GM18517 (cell line): ENCODE measurements at regions not wholly inside any gene's neighbourhood (a gene's known extent, or its start where the extent isn't known, plus 50 kb on each side); places are given as distances from the start of the nearest gene placed in this dataset.

Source experiments
- ATAC-seq: cut with Tn5 transposase; IDR thresholded peaks from one replicate; pipeline ENCODE4 v1.9.1; 2021; ENCODE audit warnings: mild to moderate bottlenecking, moderate library complexity; ENCODE audit not compliant: unreplicated experiment

DNA sequence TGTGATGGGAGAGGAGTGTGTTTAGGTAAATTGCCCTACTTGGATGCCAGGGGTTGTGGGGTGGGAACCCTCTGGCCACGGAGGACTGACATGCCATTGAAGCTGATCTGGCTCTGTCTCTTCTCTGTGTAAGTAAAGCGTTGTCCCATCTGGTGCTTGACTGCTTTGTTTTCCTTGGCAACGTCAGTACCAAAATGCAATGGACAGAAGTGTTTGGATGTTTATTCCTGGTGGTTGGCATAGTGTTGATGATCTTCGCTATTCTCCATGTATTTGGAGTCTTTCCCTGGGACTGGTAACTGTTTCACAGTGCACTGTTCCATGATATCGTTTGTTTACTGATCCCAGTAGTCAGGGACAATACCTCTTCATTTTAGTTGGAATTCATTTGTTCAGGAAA is 130.5 kb upstream of the MCTP2 start:
- no peak for ATAC-seq

DNA sequence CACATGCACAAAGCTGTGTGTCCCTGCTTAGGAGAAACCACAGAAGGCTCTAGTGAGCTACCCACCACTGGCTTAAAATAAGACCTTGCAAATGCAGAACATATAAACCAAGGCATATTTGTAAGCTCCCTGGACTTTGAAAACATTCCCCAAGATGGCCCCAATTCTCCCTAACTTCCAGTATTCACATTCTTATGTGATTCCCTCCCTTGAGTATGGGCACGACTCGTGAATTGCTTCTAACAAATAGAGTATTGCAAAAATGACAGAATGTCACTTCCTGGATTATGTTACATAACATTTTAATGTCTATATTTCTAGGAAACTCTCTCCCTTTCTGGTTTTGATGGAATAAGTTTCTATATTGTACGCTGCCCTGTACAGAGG is 131.8 kb upstream of the MCTP2 start:
- no peak for ATAC-seq

DNA sequence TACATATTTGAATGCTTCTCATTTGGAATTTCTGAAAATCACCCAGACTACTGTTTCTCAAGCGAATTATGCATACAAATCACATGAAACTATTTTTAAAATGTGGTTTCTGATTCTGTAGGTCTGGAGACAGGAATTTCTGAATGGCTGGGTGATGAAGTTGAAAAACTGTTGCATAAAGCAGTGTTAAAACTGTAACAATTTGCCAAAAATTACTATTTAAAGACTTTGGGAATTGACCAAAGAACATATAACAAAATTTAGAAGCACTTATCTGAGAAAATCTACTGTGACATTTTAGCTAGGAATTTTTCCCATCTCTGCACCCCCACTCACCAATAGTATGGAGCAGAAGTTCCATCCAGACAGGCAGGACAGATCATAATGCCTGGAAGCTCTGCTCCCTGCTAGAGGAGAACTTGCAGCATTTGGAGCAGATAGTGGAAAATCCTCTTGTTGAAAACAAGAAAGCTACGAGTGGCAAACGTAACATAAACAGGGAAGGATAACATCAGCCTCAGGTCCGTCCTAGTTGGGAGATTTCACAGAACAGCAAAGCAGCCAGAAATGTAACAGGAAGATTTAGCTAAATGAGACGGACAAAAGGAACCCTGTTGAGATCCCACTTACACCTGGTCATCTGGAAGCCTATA is 132.3 kb upstream of the MCTP2 start:
- ATAC-seq, result no peak

DNA sequence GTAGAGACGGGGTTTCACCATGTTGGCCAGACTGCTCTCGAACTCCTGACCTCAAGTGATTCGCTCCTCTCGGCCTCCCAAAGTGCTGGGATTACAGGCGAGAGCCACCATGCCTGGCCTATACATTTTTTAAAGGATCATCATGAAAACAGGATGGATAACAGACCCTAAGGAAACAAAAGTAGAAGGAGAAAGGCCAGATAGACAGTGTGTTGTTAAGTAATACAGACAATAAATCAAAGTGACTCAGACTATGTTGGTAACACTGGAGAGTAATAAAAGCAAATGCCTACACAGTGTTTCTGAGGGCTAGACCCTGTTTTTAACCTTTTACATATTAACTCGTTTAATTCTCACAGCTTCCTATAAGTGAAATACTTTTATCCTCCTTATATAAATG is 133.8 kb upstream of the MCTP2 start:
- no peak for ATAC-seq

DNA sequence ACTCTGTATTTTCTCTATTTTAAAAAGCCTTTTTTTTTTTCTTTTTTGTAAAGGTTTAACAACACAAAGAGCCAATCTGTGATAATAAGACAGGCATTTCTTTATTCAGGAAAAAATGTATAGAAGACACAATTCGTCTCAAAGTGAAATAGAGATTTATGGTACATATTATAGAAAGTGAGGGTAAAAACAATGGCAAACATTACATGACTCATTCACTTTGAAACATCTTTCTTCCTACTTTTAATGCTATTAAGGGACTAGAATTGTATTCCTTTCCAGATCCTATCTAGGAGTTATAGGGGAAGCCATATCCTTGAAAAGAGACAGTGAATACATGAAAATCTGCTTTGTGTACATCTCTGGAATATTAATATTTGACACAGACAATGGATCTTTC is 137.1 kb upstream of the MCTP2 start:
- no peak for ATAC-seq

DNA sequence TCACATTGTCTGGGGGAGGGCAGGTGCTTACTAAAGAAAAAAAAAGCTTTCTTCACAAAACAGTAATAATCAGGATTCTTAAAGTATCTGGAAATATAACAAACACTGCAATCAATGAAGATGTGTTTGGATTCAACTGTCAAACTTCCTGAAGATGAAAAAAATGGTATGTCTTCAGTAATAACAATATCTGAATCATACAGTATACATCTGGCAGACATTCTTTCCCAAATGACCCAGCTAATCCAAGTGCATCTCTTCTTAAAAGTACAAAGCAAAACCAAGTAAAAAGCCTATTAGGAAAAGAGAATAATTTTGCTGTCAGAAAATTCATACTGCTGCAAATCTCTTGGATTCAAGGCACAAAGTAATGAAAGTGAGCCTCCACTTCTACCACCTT is 145.0 kb upstream of the MCTP2 start:
- no peak for ATAC-seq

DNA sequence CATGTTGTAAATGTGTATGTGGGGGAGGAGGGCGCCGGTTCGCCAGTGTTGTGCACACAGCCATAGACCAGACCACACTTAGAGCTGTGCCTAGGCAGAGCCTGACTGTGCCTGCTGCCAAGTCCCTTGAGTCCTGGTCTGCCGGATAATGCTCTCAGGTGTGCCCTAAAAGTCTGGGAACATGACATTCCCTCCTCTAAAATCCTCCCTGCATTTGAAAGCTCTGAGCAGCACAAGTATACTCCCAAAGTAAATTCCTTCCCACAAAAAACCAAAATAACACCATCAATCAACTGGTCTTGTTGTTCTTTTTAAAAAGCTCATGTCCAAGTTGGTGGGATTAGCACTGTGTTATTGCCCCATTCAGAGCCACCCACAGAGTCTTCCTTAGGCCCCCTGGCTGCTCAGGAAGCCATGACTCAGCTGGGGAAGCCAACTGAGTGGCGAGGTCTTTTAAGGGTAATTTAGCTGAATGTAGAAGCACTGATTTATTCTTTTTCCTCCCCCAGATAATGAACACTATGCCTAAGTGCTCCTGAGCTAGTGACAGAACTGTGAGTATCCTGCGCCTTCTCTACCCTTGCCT is 147.8 kb upstream of the MCTP2 start:
- ATAC-seq, result no peak

DNA sequence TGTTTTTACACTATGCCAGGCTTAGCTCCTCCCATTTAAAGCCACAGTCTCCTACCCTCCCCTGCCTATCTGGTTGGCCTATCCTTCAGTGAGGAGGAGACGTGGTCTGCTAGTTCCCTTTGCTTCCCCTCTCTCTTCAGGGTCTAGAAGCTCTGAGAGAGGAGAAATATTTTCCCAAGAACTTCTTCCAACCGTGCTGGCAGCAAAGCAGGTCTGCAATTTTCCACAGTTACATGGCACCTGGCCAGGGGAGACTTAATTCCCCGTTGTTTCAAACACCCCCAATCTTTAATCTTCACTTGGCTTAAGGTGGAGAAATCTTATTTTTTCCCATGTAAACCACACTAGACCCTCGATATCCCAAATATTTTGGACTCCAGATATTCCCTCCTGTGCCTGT is 149.5 kb upstream of the MCTP2 start:
- ATAC-seq, result no peak

DNA sequence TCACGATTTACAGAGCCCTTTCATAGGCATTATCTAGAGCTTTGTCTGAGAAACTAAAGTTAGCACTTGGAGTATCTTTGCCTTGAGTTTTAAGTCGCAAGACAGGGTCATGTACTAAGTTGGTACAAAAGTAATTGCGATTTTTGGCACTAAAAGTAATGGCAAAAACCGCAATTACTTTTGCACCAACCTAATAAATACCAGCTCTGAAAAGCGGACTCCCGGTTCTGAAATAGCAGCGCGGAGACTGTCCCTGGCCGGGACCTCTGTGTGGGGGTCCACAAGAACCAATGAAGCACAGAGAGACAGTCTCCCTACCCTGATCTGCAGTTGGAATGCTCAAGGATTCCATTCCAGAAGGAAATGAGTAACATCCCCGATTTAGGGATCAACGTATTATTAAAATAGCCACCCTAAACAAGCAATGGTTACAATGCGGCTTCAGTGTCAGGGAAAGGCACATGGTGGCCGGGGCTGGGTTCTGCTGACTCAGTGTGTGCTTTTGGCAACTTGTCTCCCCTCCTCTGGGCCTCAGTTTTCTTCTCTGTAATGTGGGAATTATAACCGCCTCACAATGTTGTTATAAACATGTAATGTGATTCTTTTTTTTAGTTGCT is 150.3 kb upstream of the MCTP2 start:
- no peak for ATAC-seq

DNA sequence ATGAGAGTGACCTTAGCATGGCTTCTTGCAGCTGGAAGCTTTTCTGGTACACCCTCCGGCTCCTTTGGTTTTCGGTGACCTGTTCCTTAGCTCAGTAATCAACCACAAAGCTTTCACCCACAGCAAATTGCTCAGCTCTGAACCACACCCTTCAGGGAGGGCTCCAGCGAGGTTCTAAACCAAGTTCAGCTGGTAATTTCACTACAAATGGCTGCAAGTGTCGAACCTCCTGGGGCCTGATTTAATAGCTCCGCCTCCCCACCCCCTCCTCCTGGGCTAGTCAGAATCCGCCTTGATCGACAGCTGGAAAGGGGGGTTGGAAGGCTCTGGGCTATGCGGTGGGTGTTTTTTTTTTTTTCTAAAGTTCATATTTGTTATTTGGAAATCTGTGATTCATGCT is 150.9 kb upstream of the MCTP2 start:
- no peak for ATAC-seq

DNA sequence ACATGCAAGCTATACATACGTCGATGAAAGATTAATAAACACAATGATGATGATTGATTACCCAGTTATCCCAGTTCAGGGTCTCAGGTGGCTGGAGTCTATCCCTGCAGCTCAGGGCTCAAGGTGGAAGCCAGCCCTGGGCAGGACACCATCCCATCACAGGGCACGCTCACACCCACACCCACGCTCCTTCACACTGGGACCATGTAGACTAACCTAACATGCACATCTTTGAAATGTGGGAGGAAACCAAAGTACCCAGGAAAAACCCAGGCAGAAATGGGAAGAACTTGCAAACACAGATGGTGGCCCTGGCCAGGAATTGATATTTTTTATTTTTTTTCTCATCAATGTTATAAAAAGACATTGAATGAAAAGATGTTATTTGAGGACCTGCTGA is 151.4 kb upstream of the MCTP2 start:
- ATAC-seq, result no peak

DNA sequence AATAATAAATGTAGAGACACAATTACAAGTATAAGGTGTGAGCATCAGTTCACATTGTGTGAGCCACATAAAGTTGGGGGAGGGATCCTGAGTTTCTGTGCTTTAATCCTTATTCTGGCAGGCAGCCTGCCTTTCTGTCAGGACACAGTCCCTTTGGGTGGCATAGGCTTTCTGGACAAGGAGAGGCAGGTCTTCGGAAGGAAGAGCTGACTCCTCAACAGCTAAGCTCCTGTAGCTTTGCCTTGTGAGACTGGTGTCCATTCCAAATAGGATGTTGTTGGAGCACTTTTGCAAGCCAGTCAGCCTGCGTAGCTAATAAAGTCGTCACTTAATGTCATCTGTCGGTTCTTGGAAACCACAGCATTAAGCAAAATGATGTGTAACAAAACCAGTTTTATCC is 151.9 kb upstream of the MCTP2 start:
- no peak for ATAC-seq

DNA sequence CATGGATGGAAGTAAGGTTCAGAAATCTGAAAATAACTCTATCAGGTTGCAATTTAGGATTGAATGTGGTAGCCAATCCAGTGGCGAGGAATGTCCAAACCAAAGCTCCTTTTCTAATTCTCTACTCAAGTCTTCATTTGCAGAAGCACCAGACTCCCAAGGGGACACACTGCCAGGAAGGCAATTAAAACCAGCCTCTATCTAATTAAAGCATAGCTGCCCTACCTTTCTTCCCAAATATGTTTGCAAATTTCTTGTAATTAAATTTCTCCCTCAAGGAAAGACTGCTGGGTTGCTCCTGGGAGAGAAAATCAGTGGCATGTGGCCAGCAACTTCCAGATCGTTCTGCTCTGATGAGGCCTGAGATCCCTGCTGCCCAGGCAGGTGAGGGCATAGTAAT is 153.4 kb upstream of the MCTP2 start:
- ATAC-seq, result no peak

DNA sequence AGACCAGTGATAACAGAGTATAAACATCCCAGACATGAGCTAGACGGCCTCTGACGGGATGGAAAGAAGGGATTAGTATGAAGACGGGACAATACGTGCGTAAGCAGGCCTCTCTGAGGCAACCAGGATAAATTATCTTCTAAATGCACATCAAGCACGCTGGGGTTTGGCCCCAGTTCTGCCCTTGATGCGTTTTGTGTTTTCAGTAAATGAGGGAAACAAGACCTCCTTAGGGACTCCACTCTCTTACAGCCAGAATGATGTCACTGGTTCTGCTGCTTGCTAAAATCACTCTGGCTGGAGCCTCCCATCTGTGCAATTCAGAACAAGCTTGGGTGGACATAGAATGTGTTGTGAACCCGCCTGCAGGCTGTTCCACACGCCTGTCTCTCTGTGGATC is 156.0 kb upstream of the MCTP2 start:
- ATAC-seq, result no peak

DNA sequence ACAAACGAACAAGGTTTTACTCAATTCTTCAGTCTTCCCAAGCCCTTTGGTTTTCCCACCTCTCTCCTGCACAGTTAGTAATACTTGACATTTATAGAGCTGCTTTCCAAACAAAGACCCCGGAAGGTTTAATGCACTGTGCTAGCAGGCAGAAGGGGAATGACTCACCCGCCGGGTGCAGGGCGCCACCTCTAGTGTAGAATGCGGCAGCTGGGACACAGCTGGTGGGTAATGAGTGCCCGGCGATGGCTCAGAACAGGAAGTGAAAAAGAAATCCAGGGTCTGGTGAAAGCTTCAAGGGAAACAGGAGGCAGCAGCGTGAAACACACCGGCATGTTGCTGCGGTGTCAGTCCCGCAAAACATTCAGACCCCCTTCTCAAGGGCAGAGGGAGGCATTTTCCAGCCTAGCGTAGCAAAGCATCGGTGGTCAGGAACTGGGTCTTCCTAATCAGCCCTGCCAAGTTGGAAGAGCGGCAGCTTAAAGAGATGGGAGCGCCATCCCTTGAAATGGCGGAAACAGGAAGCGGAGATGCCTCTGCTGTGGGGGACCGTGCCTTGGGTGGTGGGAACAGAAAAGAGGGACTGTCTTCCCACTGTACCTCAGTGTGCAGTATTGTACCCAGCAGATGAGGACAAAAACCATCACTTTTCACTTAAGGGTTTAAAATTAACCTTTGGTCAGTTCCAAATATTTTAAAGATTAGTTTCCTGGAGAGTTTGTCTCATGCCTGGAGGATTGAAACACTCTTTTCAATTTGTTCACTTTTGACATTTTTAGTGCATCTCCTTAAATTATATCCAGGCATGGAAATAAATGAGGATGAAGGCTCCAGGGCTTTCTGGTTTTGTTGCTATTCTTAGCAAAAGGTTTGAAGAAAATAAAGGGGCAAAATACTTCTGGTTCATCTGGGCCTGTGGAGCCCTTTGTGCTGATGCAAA is 160.7 kb upstream of the MCTP2 start:
- no peak for ATAC-seq

DNA sequence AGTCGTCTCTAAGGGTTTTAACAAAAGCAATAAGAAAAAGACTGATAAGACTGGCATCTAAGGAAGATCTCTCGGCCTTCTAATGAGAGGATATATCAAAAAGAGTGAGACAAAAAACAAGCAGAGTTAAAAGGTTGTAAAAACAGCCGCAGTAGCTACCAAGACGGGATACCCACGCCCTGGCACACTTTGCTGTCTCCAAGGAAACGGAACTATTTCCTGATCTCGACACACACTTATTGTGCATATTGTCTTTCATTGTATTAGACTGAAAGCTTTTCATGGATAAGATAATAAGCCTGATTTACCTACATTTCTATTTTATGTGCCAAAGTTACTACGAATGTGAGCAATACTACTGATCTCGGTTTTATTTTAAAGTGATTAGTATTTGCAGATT is 161.5 kb upstream of the MCTP2 start:
- ATAC-seq, result no peak

DNA sequence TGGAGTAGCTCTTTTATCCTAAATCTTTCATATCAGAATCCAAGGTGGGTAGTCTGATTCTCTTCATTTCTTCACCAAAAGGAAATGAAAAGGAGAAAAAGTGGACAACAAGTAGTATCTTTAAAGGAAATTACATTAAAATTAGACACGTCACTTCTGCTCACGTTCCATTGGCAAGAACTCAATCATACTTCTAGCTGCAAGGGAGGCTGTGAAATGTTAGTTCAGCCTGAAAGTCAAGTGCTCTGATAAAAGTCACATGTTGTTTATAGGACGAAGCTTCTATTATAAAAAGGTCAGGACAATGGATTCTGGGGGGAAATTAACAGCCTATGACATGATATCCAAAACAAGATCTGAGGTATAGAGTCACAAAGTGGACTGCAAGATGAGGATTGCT is 164.6 kb upstream of the MCTP2 start:
- ATAC-seq, result no peak

DNA sequence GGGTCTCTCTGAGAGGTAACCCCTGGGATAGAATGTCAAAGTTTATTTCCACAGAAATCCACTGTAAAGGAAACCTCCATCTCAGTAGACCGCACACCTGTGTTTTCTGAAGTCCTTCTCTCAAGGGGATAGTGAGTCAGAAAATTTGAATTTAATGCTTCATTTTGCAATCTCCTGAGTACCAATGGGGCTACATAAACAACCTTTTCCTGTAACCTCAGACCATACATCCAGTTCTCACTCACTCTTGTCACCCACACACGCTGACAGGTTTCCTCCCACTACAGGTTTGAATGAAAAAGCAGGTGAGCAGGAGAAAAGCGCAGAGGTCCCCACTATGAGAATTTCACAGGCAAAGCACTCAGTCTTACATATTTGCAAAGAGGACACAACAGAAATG is 165.3 kb upstream of the MCTP2 start:
- ATAC-seq, result no peak

DNA sequence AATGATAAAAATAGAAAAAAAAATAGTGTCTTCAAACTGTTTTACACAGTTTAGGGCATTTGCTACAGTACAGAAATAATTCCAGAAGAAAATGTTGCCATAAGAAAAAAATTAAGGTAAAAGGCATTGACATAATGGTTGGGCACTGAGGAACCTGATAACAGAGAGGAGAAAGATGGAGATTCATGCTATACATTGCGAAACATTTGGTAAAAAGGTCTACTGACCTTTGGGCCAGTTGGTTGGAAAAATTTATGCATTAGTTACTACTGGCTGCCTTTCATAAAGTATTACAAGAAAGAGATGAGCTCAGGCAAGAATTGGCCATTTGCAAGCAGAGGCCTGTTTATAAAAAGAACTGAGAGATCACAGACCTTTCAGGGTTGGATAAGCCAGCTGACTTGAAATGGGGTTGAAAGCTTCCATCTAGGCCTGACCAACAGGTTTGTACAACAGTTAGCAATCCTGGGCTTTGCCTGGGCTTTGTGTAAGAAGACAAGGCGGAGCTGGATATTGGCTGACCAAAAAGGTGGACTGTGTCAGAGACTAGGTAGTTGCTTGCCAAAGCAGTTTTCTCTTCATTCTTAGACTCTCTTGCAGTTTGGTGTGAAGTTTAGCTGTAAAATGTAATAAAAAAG is 166.6 kb upstream of the MCTP2 start:
- ATAC-seq, result no peak

DNA sequence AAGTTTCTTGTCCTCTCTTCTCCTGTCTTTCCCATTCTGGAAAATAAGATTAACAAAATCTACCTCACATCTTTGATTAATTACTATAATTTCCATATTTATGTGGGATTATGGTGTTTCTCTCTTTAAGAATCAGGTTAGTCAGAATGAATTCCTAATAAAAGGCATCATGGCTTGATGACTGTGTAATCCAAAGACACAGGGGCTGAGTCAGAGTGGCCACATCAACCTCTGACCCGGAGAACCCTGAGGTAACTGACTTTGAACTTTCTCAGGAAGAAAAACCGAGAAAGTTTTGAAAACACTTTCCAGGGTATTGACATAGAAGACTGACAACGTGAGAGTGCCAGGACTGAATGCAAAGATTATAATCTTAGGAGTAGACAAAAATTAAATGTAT is 170.3 kb upstream of the MCTP2 start:
- ATAC-seq, result no peak

DNA sequence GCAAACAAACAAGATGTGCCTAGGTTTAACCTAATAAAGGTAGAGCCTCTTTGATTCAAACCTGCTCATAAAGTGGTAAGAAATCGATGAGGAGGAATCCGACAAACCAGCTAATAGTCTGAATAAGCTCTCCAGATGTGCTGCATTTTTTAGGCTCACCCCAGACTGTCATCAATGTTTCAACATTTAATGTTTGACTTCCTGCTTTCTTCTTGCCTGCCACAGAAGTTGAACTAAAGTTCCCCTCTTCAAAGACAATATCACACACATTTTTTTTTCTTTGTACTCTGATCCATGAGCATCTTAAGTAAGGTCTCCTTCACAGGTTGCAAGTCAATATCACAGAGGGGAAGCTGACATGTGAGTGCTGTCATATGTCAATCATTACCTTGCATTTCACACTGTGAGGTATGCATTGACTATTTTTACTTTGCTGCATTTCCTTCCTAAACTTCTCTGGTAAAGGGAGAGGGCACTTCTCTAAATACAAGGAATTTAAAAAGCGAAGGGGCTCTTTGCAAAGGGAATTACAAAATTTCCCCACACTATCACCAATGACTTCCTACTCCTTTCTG is 172.3 kb upstream of the MCTP2 start:
- no peak for ATAC-seq
